ENCODE measurements at regions not wholly inside any gene's neighbourhood (a gene's known extent, or its start where the extent isn't known, plus 50 kb on each side); places are given as distances from the start of the nearest gene placed in this dataset.

GRCh38 chr14:101454229-101454628, 107.1 kb upstream of the DIO3 start:
- Histone ChIP-seq H3K36me3 (ENCODE audit: insufficient read depth, low read length) (no peaks in the 10 kb centered on the region), H3K79me2 (ENCODE audit: insufficient read depth, low read length) (no peaks in the 10 kb centered on the region), H3K9ac (ENCODE audit: low read length) (no peak overlapping the region), H3K4me2 (ENCODE audit: low read length) (no peak overlapping the region), H4K20me1 (ENCODE audit: insufficient read depth, low read length) (no peaks in the 10 kb centered on the region), H3K4me1 (ENCODE audit: insufficient read depth, low read length) (no peaks in the 10 kb centered on the region), H3K27ac (ENCODE audit: low read depth, low read length) (no peak overlapping the region), H3K4me3 (ENCODE audit: insufficient read depth, low read depth, low read length) (no peak overlapping the region), H2AFZ (ENCODE audit: low read depth, low read length) (no peak overlapping the region), H3K9me3 (ENCODE audit: insufficient read depth, low read depth, low read length) (no peaks in the 10 kb centered on the region), H3K27me3 (ENCODE audit: insufficient read depth, low read length) (peaks cover 36% of the 10 kb centered on the region)
- no peak for FAIRE-seq
- H3K4me3 Mint-ChIP-seq (ENCODE audit: unreplicated experiment): no peak overlapping the region
- no peak overlapping the region for H3K27ac Mint-ChIP-seq (ENCODE audit: unreplicated experiment)
- peaks cover 64% of the 10 kb centered on the region for H3K27me3 Mint-ChIP-seq (ENCODE audit: low read depth, unreplicated experiment)
- H3K36me3 Mint-ChIP-seq (ENCODE audit: low read depth, unreplicated experiment): no peaks in the 10 kb centered on the region
- no peak for DNase-seq (ENCODE audit: low read depth)
- TF ChIP-seq CTCF (IDR thresholded peaks at IDR 0.05; ENCODE audit: insufficient read depth, low read depth, low read length) (no peak), EZH2 (IDR thresholded peaks at IDR 0.05; ENCODE audit: insufficient read depth, low read length) (no peak)
- H3K4me1 Mint-ChIP-seq (ENCODE audit: low read depth, unreplicated experiment): peaks cover 1% of the 10 kb centered on the region
- H3K9me3 Mint-ChIP-seq (ENCODE audit: unreplicated experiment): peaks cover 7% of the 10 kb centered on the region

GRCh38 chr14:101456246-101457175, 104.8 kb upstream of the DIO3 start:
- no peaks in the 10 kb centered on the region for H4K20me1 ChIP-seq (ENCODE audit: insufficient read depth, low read length)
- H3K4me1 Mint-ChIP-seq (ENCODE audit: low read depth, unreplicated experiment): peaks cover 1% of the 10 kb centered on the region
- H3K9ac ChIP-seq (ENCODE audit: low read length): no peak overlapping the region
- H3K36me3 ChIP-seq (ENCODE audit: insufficient read depth, low read length): no peaks in the 10 kb centered on the region
- H3K4me3 Mint-ChIP-seq (ENCODE audit: unreplicated experiment): no peak overlapping the region
- TF ChIP-seq EZH2 (IDR thresholded peaks at IDR 0.05; ENCODE audit: insufficient read depth, low read length) (peak; percentile 1), CTCF (IDR thresholded peaks at IDR 0.05; ENCODE audit: insufficient read depth, low read depth, low read length) (no peak)
- peaks cover 7% of the 10 kb centered on the region for H3K9me3 Mint-ChIP-seq (ENCODE audit: unreplicated experiment)
- H3K79me2 ChIP-seq (ENCODE audit: insufficient read depth, low read length): no peaks in the 10 kb centered on the region
- H3K9me3 ChIP-seq (ENCODE audit: insufficient read depth, low read depth, low read length): no peaks in the 10 kb centered on the region
- H3K27ac Mint-ChIP-seq (ENCODE audit: unreplicated experiment): peak overlapping the region; percentile 53
- H3K27ac ChIP-seq (ENCODE audit: low read depth, low read length): no peak overlapping the region
- no peaks in the 10 kb centered on the region for H3K36me3 Mint-ChIP-seq (ENCODE audit: low read depth, unreplicated experiment)
- H3K4me1 ChIP-seq (ENCODE audit: insufficient read depth, low read length): no peaks in the 10 kb centered on the region
- no peak for DNase-seq (ENCODE audit: low read depth)
- H3K4me3 ChIP-seq (ENCODE audit: insufficient read depth, low read depth, low read length): no peak overlapping the region
- H3K27me3 Mint-ChIP-seq (ENCODE audit: low read depth, unreplicated experiment): peaks cover 68% of the 10 kb centered on the region
- peaks cover 56% of the 10 kb centered on the region for H3K27me3 ChIP-seq (ENCODE audit: insufficient read depth, low read length)
- peak overlapping the region; percentile 19 for H3K4me2 ChIP-seq (ENCODE audit: low read length)
- no peak for FAIRE-seq
- no peak overlapping the region for H2AFZ ChIP-seq (ENCODE audit: low read depth, low read length)

All from astrocyte (in vitro differentiated cells and primary cell).